BJ (cell line): ENCODE measurements at regions not wholly inside any gene's neighbourhood (a gene's known extent, or its start where the extent isn't known, plus 50 kb on each side); places are given as distances from the start of the nearest gene placed in this dataset.
"Not testable (repeated sequence)": the region's sequence is repeated elsewhere in the genome, so short reads cannot be mapped to it uniquely, and the experiment has no call there.

Experiments used
- CTCF ChIA-PET: fragments of 350-600 bp; formaldehyde crosslinking; extraction: SDS; loops from one replicate; lab custom pipeline; 2021; ENCODE audit warnings: antibody characterized with exemption, inconsistent platforms; lab: Yijun Ruan, JAX
- POLR2A ChIA-PET: fragments of 300-600 bp; sonication (Branson Sonifier 250); formaldehyde crosslinking; extraction: SDS; loops from one replicate; lab custom pipeline; 2021; ENCODE audit warnings: antibody characterized with exemption; lab: Charles Lee
- DNase-seq: peaks from one replicate; pipeline ENCODE4 v3.0.0-alpha.2; 2011; ENCODE audit warnings: low read depth
- H3K27me3 ChIP-seq: 2 replicates; pipeline ENCODE4 v1.6.0; 2011; ENCODE audit warnings: low read length; ENCODE audit not compliant: control insufficient read depth, insufficient read depth
- H3K36me3 ChIP-seq: 2 replicates; pipeline ENCODE4 v1.5.1; 2011; ENCODE audit warnings: low read length; ENCODE audit not compliant: control insufficient read depth, insufficient read depth
- H3K4me3 ChIP-seq: 2 replicates; pipeline ENCODE4 v1.5.1; 2011; ENCODE audit warnings: low read depth, mild to moderate bottlenecking, control low read depth, low read length
- CTCF ChIP-seq: IDR thresholded peaks from 2 replicates; pipeline ENCODE4 v1.5.1; 2011; ENCODE audit warnings: low read depth, mild to moderate bottlenecking, control low read depth, inconsistent platforms, low read length, moderate library complexity; ENCODE audit not compliant: insufficient read depth

- POLR2A ChIA-PET: no interaction called here
- CTCF ChIA-PET: no interaction called here
- no peak for DNase-seq
- Histone ChIP-seq H3K36me3 (no peaks in the 10 kb centered on the region), H3K4me3 (no peak overlapping the region), H3K27me3 (no peaks in the 10 kb centered on the region)
- TF ChIP-seq CTCF: no peak
These were observed 294.0 kb upstream of the ETAA1 start for GRCh38 chr2:67103157-67103556.

GRCh38 chr2:67108231-67108630 lies 288.9 kb upstream of the ETAA1 start:
- CTCF ChIA-PET: no interaction called here

GRCh38 chr2:67124531-67124930 lies 272.6 kb upstream of the ETAA1 start:
- CTCF ChIA-PET: interaction anchor here (1.1 kb wide), 1 partner anchor 19 kb away, joined by 4 read pairs; no protein-coding TSS in a partner anchor
- H3K36me3 ChIP-seq: no peaks in the 10 kb centered on the region
- no peak overlapping the region for H3K4me3 ChIP-seq
- no peaks in the 10 kb centered on the region for H3K27me3 ChIP-seq
- no peak for DNase-seq
- no peak for TF ChIP-seq CTCF
- POLR2A ChIA-PET: interaction anchor here (0.6 kb wide), 1 partner anchor 35 kb away, joined by 6 read pairs; no protein-coding TSS in a partner anchor

More at GRCh38 chr2:67108231-67108630, 288.9 kb upstream of the ETAA1 start:
- Histone ChIP-seq H3K4me3 (no peak overlapping the region), H3K27me3 (no peaks in the 10 kb centered on the region), H3K36me3 (no peaks in the 10 kb centered on the region)
- no peak for TF ChIP-seq CTCF
- POLR2A ChIA-PET: no interaction called here
- no peak for DNase-seq

- ChIA-PET POLR2A (interaction anchor here (0.6 kb wide), 1 partner anchor 1768 kb away, joined by 5 read pairs; no protein-coding TSS in a partner anchor), CTCF (interaction anchor here (0.6 kb wide), 1 partner anchor 34 kb away, joined by 3 read pairs; no protein-coding TSS in a partner anchor)
- no peak for DNase-seq
- Histone ChIP-seq H3K27me3 (no peaks in the 10 kb centered on the region), H3K36me3 (no peaks in the 10 kb centered on the region), H3K4me3 (no peak overlapping the region)
- TF ChIP-seq CTCF: no peak
These were observed 266.4 kb upstream of the ETAA1 start for GRCh38 chr2:67130531-67131256.

- POLR2A ChIA-PET: no interaction called here
- TF ChIP-seq CTCF: no peak
- Histone ChIP-seq H3K36me3 (no peaks in the 10 kb centered on the region), H3K4me3 (no peak overlapping the region), H3K27me3 (no peaks in the 10 kb centered on the region)
- no peak for DNase-seq
- CTCF ChIA-PET: interaction anchor here (0.6 kb wide), 1 partner anchor 34 kb away, joined by 3 read pairs; no protein-coding TSS in a partner anchor
These were observed 265.9 kb upstream of the ETAA1 start for GRCh38 chr2:67131257-67131609.

GRCh38 chr2:67132441-67132940 lies 264.6 kb upstream of the ETAA1 start:
- CTCF ChIA-PET, H3K36me3 ChIP-seq: not testable (repeated sequence)

More at GRCh38 chr2:67132441-67132940, 264.6 kb upstream of the ETAA1 start:
- H3K4me3 ChIP-seq, H3K27me3 ChIP-seq, DNase-seq, POLR2A ChIA-PET: not testable (repeated sequence)
